ENCODE measurements at regions not wholly inside any gene's neighbourhood (a gene's known extent, or its start where the extent isn't known, plus 50 kb on each side); places are given as distances from the start of the nearest gene placed in this dataset.

- Mint-ChIP-seq H3K9me3 (no peaks in the 10 kb centered on the region), H3K4me3 (no peak overlapping the region), H3K36me3 (ENCODE audit: insufficient read depth) (peaks cover 2% of the 10 kb centered on the region), H3K4me1 (ENCODE audit: low read depth in 2 of 2) (peaks cover 0 to 2% of the 10 kb centered on the region in 2 donors), H3K27ac (no peak overlapping the region), H3K27me3 (no peaks in the 10 kb centered on the region)
- DNase-seq, result no peak
- no peak for ATAC-seq (replicated peaks)
These were observed 135.2 kb upstream of the SETBP1 start for GRCh38 chr18:44545359-44545985.

GRCh38 chr18:44546954-44547353 lies 133.7 kb upstream of the SETBP1 start:
- Mint-ChIP-seq H3K27me3 (no peaks in the 10 kb centered on the region), H3K4me3 (no peak overlapping the region), H3K9me3 (no peaks in the 10 kb centered on the region), H3K4me1 (ENCODE audit: low read depth in 2 of 2) (peaks cover 0 to 2% of the 10 kb centered on the region in 2 donors), H3K36me3 (ENCODE audit: insufficient read depth) (peaks cover 2% of the 10 kb centered on the region), H3K27ac (no peak overlapping the region)
- ATAC-seq (replicated peaks), result no peak
- DNase-seq, result no peak

GRCh38 chr18:44548291-44549221 lies 132.1 kb upstream of the SETBP1 start:
- Mint-ChIP-seq H3K4me3 (no peak overlapping the region), H3K4me1 (ENCODE audit: low read depth in 2 of 2) (peaks cover 0 to 2% of the 10 kb centered on the region in 2 donors), H3K27me3 (no peaks in the 10 kb centered on the region), H3K36me3 (ENCODE audit: insufficient read depth) (peaks cover 2% of the 10 kb centered on the region), H3K9me3 (no peaks in the 10 kb centered on the region), H3K27ac (no peak overlapping the region)
- DNase-seq (no peak), ATAC-seq (replicated peaks) (no peak)

GRCh38 chr18:44552706-44553105 lies 128.0 kb upstream of the SETBP1 start:
- H3K4me1 Mint-ChIP-seq (ENCODE audit: low read depth in 2 of 2), result peaks cover 0 to 2% of the 10 kb centered on the region in 2 donors
- DNase-seq, result no peak
- no peak overlapping the region for H3K4me3 Mint-ChIP-seq
- H3K27ac Mint-ChIP-seq, result no peak overlapping the region
- ATAC-seq (replicated peaks), result no peak
- peaks cover 2% of the 10 kb centered on the region for H3K36me3 Mint-ChIP-seq (ENCODE audit: insufficient read depth)
- H3K27me3 Mint-ChIP-seq, result no peaks in the 10 kb centered on the region
- no peaks in the 10 kb centered on the region for H3K9me3 Mint-ChIP-seq

- peaks cover 0 to 6% of the 10 kb centered on the region in 2 donors for H3K27me3 Mint-ChIP-seq
- DNase-seq (no peak), ATAC-seq (replicated peaks) (no peak)
- no peaks in the 10 kb centered on the region for H3K9me3 Mint-ChIP-seq
- no peak overlapping the region for H3K27ac Mint-ChIP-seq
- no peaks in the 10 kb centered on the region for H3K36me3 Mint-ChIP-seq (ENCODE audit: insufficient read depth)
- no peak overlapping the region for H3K4me3 Mint-ChIP-seq
- no peaks in the 10 kb centered on the region for H3K4me1 Mint-ChIP-seq (ENCODE audit: low read depth in 2 of 2)
These were observed 124.4 kb upstream of the SETBP1 start for GRCh38 chr18:44556296-44556695.

- peaks cover 0 to 6% of the 10 kb centered on the region in 2 donors for H3K27me3 Mint-ChIP-seq
- ATAC-seq (replicated peaks), result no peak
- H3K4me3 Mint-ChIP-seq, result no peak overlapping the region
- H3K4me1 Mint-ChIP-seq (ENCODE audit: low read depth in 2 of 2), result no peaks in the 10 kb centered on the region
- H3K9me3 Mint-ChIP-seq, result no peaks in the 10 kb centered on the region
- no peaks in the 10 kb centered on the region for H3K36me3 Mint-ChIP-seq (ENCODE audit: insufficient read depth)
- no peak overlapping the region for H3K27ac Mint-ChIP-seq
- no peak for DNase-seq
These were observed 123.0 kb upstream of the SETBP1 start for GRCh38 chr18:44557616-44558151.

GRCh38 chr18:44558767-44559166 lies 121.9 kb upstream of the SETBP1 start:
- peaks cover 0 to 17% of the 10 kb centered on the region in 2 donors for H3K27me3 Mint-ChIP-seq
- no peak overlapping the region for H3K27ac Mint-ChIP-seq
- H3K9me3 Mint-ChIP-seq, result no peaks in the 10 kb centered on the region
- no peak for DNase-seq
- no peaks in the 10 kb centered on the region for H3K36me3 Mint-ChIP-seq (ENCODE audit: insufficient read depth)
- H3K4me3 Mint-ChIP-seq, result no peak overlapping the region
- no peaks in the 10 kb centered on the region for H3K4me1 Mint-ChIP-seq (ENCODE audit: low read depth in 2 of 2)
- ATAC-seq (replicated peaks), result no peak

- no peaks in the 10 kb centered on the region for H3K9me3 Mint-ChIP-seq
- no peak for DNase-seq
- peaks cover 5% of the 10 kb centered on the region for H3K36me3 Mint-ChIP-seq (ENCODE audit: insufficient read depth)
- H3K27ac Mint-ChIP-seq, result no peak overlapping the region
- H3K27me3 Mint-ChIP-seq, result peaks cover 5 to 24% of the 10 kb centered on the region in 2 donors
- no peaks in the 10 kb centered on the region for H3K4me1 Mint-ChIP-seq (ENCODE audit: low read depth in 2 of 2)
- no peak overlapping the region for H3K4me3 Mint-ChIP-seq
- no peak for ATAC-seq (replicated peaks)
These were observed 117.7 kb upstream of the SETBP1 start for GRCh38 chr18:44562986-44563385.

- Mint-ChIP-seq H3K27ac (no peak overlapping the region), H3K36me3 (ENCODE audit: insufficient read depth) (peaks cover 5% of the 10 kb centered on the region), H3K27me3 (peaks cover 5 to 18% of the 10 kb centered on the region in 2 donors), H3K9me3 (no peaks in the 10 kb centered on the region), H3K4me3 (no peak overlapping the region), H3K4me1 (ENCODE audit: low read depth in 2 of 2) (no peaks in the 10 kb centered on the region)
- ATAC-seq (replicated peaks) (no peak), DNase-seq (no peak)
These were observed 115.8 kb upstream of the SETBP1 start for GRCh38 chr18:44564922-44565321.

GRCh38 chr18:44568342-44568741 lies 112.3 kb upstream of the SETBP1 start:
- peaks cover 11 to 17% of the 10 kb centered on the region in 2 donors for H3K27me3 Mint-ChIP-seq
- H3K36me3 Mint-ChIP-seq (ENCODE audit: insufficient read depth), result peaks cover 5% of the 10 kb centered on the region
- DNase-seq, result no peak
- H3K27ac Mint-ChIP-seq, result no peak overlapping the region
- no peaks in the 10 kb centered on the region for H3K9me3 Mint-ChIP-seq
- no peaks in the 10 kb centered on the region for H3K4me1 Mint-ChIP-seq (ENCODE audit: low read depth in 2 of 2)
- no peak overlapping the region for H3K4me3 Mint-ChIP-seq
- ATAC-seq (replicated peaks), result no peak

- Mint-ChIP-seq H3K9me3 (no peaks in the 10 kb centered on the region), H3K4me3 (no peak overlapping the region), H3K4me1 (ENCODE audit: low read depth in 2 of 2) (no peaks in the 10 kb centered on the region), H3K36me3 (ENCODE audit: insufficient read depth) (peaks cover 5% of the 10 kb centered on the region), H3K27ac (no peak overlapping the region), H3K27me3 (peaks cover 7 to 17% of the 10 kb centered on the region in 2 donors)
- no peak for ATAC-seq (replicated peaks)
- no peak for DNase-seq
These were observed 111.7 kb upstream of the SETBP1 start for GRCh38 chr18:44568986-44569385.

- Mint-ChIP-seq H3K4me3 (no peak overlapping the region), H3K27me3 (peaks cover 7 to 17% of the 10 kb centered on the region in 2 donors), H3K36me3 (ENCODE audit: insufficient read depth) (peaks cover 5% of the 10 kb centered on the region), H3K27ac (no peak overlapping the region), H3K4me1 (ENCODE audit: low read depth in 2 of 2) (no peaks in the 10 kb centered on the region), H3K9me3 (no peaks in the 10 kb centered on the region)
- no peak for ATAC-seq (replicated peaks)
- DNase-seq, result no peak
These were observed 111.2 kb upstream of the SETBP1 start for GRCh38 chr18:44569391-44570055.

- H3K27ac Mint-ChIP-seq, result no peak overlapping the region
- no peaks in the 10 kb centered on the region for H3K27me3 Mint-ChIP-seq
- H3K4me3 Mint-ChIP-seq, result no peak overlapping the region
- H3K4me1 Mint-ChIP-seq (ENCODE audit: low read depth in 2 of 2), result peaks cover 0 to 8% of the 10 kb centered on the region in 2 donors
- no peaks in the 10 kb centered on the region for H3K36me3 Mint-ChIP-seq (ENCODE audit: insufficient read depth)
- DNase-seq (peak in 1 of 3 experiments; percentile 2), ATAC-seq (replicated peaks) (no peak)
- H3K9me3 Mint-ChIP-seq, result no peaks in the 10 kb centered on the region
These were observed 101.5 kb upstream of the SETBP1 start for GRCh38 chr18:44579028-44579702.
